K562 (cell line): ENCODE measurements at regions not wholly inside any gene's neighbourhood (a gene's known extent, or its start where the extent isn't known, plus 50 kb on each side); places are given as distances from the start of the nearest gene placed in this dataset.

Experiments
- ADNP ChIP-seq: fragments of 200-800 bp; sonication (Bioruptor generic); IDR thresholded peaks from 2 replicates; pipeline ENCODE4 v1.6.1; 2016; ENCODE audit warnings: missing genetic modification characterization, missing compliant biosample characterization
- E2F3 ChIP-seq: fragments of 250-450 bp; sonication (Bioruptor Pico); IDR thresholded peaks from 2 replicates; pipeline ENCODE4 v1.4.0; 2020; ENCODE audit warnings: mild to moderate bottlenecking
- NFIX ChIP-seq: fragments of 250-450 bp; sonication (Bioruptor Pico); IDR thresholded peaks from 2 replicates; pipeline ENCODE4 v1.4.0; 2020; ENCODE audit warnings: low read depth, mild to moderate bottlenecking, moderate library complexity
- NUFIP1 ChIP-seq: fragments of 450-650 bp; IDR thresholded peaks from 2 replicates; pipeline ENCODE4 v1.6.1; 2018; ENCODE audit not compliant: partially characterized antibody
- RBM34 ChIP-seq: fragments of 200-400 bp; formaldehyde crosslinking; IDR thresholded peaks from 2 replicates; pipeline ENCODE4 v1.6.1; 2018; ENCODE audit warnings: low read length, borderline replicate concordance; ENCODE audit not compliant: insufficient read depth
- TRIM28 ChIP-seq: fragments of 450-650 bp; IDR thresholded peaks from 2 replicates; pipeline ENCODE4 v1.6.1; 2017
- ZNF407 ChIP-seq: fragments of 450-650 bp; IDR thresholded peaks from 2 replicates; pipeline ENCODE4 v1.6.1; 2016; ENCODE audit warnings: low read depth
- TF ChIP-seq, protein P1 (sequence below): fragments of 450-650 bp; formaldehyde crosslinking; IDR thresholded peaks from 2 replicates; pipeline ENCODE4 v1.4.0; 2020; ENCODE audit warnings: mild to moderate bottlenecking, mixed read lengths
- TF ChIP-seq, protein P2 (sequence below), 2 experiments: fragments of 450-650 bp in 1 of 2; IDR thresholded peaks; 2 replicates each; pipeline ENCODE4 v1.6.1; 2011 to 2017; ENCODE audit warnings: low read depth in 2 of 2, antibody characterized with exemption in 1 of 2, borderline replicate concordance in 1 of 2, low read length in 1 of 2, mild to moderate bottlenecking in 1 of 2, mixed read lengths in 1 of 2; ENCODE audit not compliant: control insufficient read depth in 1 of 2

DNA sequence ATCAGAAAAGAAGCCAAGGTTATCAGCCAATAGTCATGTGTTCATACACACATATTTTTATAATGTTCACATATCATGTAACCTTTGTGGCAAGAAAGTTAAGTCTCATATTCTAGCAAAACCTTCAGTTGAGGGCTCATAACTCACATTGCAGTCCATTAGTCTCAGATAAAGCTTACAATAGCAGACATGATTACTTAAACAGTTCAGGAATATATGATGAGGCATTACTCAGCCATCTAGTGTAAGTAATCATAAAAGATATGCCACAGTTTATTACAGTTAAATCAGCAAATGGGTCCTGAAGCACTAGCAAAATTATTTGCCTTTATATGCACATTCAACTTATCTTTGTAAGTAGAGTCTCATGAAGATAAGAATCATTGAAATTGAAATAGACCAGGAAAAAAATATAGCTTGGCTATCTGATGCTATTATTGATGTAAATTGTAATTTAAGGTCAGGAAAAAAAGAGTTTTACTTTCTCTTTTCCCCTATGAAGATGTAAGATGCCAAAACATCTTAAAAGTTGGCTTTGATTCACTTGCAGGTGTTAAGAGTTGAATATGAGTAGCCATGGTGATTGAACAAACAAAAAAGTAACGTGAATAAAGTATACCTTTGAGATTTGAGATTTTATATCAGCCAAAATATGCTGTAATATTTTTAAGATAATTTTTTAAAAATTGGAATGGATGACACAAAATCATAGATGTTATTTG lies 537.0 kb downstream of the SLC6A15 start (continued):
- TF ChIP-seq ZNF407, result no peak
- TF ChIP-seq NFIX (CRISPR knock-in tag), result no peak
- TF ChIP-seq RBM34, result no peak
- no peak for TF ChIP-seq NUFIP1
- TF ChIP-seq, protein P1, sequence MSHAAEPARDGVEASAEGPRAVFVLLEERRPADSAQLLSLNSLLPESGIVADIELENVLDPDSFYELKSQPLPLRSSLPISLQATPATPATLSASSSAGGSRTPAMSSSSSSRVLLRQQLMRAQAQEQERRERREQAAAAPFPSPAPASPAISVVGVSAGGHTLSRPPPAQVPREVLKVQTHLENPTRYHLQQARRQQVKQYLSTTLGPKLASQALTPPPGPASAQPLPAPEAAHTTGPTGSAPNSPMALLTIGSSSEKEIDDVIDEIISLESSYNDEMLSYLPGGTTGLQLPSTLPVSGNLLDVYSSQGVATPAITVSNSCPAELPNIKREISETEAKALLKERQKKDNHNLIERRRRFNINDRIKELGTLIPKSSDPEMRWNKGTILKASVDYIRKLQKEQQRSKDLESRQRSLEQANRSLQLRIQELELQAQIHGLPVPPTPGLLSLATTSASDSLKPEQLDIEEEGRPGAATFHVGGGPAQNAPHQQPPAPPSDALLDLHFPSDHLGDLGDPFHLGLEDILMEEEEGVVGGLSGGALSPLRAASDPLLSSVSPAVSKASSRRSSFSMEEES, result no peak
- no peak for TF ChIP-seq TRIM28
- TF ChIP-seq, protein P2, sequence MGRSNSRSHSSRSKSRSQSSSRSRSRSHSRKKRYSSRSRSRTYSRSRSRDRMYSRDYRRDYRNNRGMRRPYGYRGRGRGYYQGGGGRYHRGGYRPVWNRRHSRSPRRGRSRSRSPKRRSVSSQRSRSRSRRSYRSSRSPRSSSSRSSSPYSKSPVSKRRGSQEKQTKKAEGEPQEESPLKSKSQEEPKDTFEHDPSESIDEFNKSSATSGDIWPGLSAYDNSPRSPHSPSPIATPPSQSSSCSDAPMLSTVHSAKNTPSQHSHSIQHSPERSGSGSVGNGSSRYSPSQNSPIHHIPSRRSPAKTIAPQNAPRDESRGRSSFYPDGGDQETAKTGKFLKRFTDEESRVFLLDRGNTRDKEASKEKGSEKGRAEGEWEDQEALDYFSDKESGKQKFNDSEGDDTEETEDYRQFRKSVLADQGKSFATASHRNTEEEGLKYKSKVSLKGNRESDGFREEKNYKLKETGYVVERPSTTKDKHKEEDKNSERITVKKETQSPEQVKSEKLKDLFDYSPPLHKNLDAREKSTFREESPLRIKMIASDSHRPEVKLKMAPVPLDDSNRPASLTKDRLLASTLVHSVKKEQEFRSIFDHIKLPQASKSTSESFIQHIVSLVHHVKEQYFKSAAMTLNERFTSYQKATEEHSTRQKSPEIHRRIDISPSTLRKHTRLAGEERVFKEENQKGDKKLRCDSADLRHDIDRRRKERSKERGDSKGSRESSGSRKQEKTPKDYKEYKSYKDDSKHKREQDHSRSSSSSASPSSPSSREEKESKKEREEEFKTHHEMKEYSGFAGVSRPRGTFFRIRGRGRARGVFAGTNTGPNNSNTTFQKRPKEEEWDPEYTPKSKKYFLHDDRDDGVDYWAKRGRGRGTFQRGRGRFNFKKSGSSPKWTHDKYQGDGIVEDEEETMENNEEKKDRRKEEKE (IDR thresholded peaks at IDR 0.05; ENCODE audit: borderline replicate concordance in 1 of 2, control insufficient read depth in 1 of 2, low read depth in 2 of 2, low read length in 1 of 2), result no peak
- TF ChIP-seq E2F3 (CRISPR knock-in tag), result no peak
- no peak for TF ChIP-seq ADNP (tag)
